ENCODE measurements at regions not wholly inside any gene's neighbourhood (a gene's known extent, or its start where the extent isn't known, plus 50 kb on each side); places are given as distances from the start of the nearest gene placed in this dataset.

GRCh38 chr22:48031589-48031988 lies 1269.1 kb downstream of the TBC1D22A start (continued):
- TF ChIP-seq NR0B2 (CRISPR knock-in tag; IDR thresholded peaks at IDR 0.05), result no peak

GRCh38 chr22:48025096-48025495 lies 1262.6 kb downstream of the TBC1D22A start:
- ChIA-PET POLR2A (no interaction called here), CTCF (ENCODE audit: low intra/inter-chr PET ratio, low total read pairs) (no interaction called here)
- no peak for FAIRE-seq
- Histone ChIP-seq H3K79me2 (ENCODE audit: insufficient read depth, low read length) (no peaks in the 10 kb centered on the region), H4K20me1 (ENCODE audit: insufficient read depth, low read length) (no peaks in the 10 kb centered on the region), H2AFZ (ENCODE audit: low read length) (no peak overlapping the region), H3K4me2 (ENCODE audit: low read depth, low read length) (no peak overlapping the region), H3K4me3 (replicated peaks in 1 of 3; ENCODE audit: insufficient read depth in 1 of 3, low read depth in 2 of 3, low read length in 3 of 3) (no peak overlapping the region), H3K4me1 (ENCODE audit: insufficient read depth, low read length) (no peaks in the 10 kb centered on the region), H3K27me3 (ENCODE audit: control insufficient read depth in 1 of 2, insufficient read depth in 2 of 2, low read length in 2 of 2) (no peaks in the 10 kb centered on the region; a peak in 2 of 5 replicates), H3K36me3 (replicated peaks in 1 of 2; ENCODE audit: control insufficient read depth in 1 of 2, insufficient read depth in 2 of 2, low read length in 2 of 2) (no peaks in the 10 kb centered on the region), H3K27ac (ENCODE audit: extremely low read length, insufficient read depth, low read length) (no peak overlapping the region), H3K9me3 (ENCODE audit: low read length) (peaks cover 1% of the 10 kb centered on the region; the same call in 1 of the 2 replicates), H3K9ac (ENCODE audit: insufficient read depth, low read depth, low read length) (no peak overlapping the region)
- intact Hi-C loops (cut with micrococcal nuclease; ENCODE audit: unreplicated experiment) (no loop called here), in situ Hi-C loops (cut with HindIII; ENCODE audit: extremely low pct_ligation_motif_present, low pct_unique_long_range_greater_than_20kb) (no loop called here)
- ATAC-seq, result no peak
- no peak for DNase-seq (ENCODE audit: low spot score)
- no TSS peak for BruUV-seq (replicated peaks)
- WGBS (ENCODE audit: low lambda C conversion rate), result 0% methylated on average over 2 of the region's 2 CpGs
- TF ChIP-seq NONO (IDR thresholded peaks at IDR 0.05) (no peak), NONO (CRISPR knock-in tag; conservative IDR thresholded peaks at IDR 0.05) (no peak), CCDC6 (CRISPR knock-in tag; IDR thresholded peaks at IDR 0.05) (no peak), SRSF9 (IDR thresholded peaks at IDR 0.05; ENCODE audit: borderline replicate concordance, insufficient read depth, low read depth, low read length, poor library complexity, severe bottlenecking) (no peak), HNRNPLL (IDR thresholded peaks at IDR 0.05; ENCODE audit: low read depth, low read length, poor library complexity, severe bottlenecking) (no peak), ZNF589 (CRISPR knock-in tag; conservative IDR thresholded peaks at IDR 0.05) (no peak), ZNF446 (CRISPR knock-in tag; IDR thresholded peaks at IDR 0.05) (no peak), NCOR1 (IDR thresholded peaks at IDR 0.05; ENCODE audit: borderline replicate concordance, low read length) (no peak), SRY (CRISPR knock-in tag; IDR thresholded peaks at IDR 0.05) (no peak), ZBTB7B (CRISPR knock-in tag; IDR thresholded peaks at IDR 0.05) (no peak), CENPT (CRISPR knock-in tag; IDR thresholded peaks at IDR 0.05; ENCODE audit: low read depth) (no peak), ZNF333 (CRISPR knock-in tag; IDR thresholded peaks at IDR 0.05; ENCODE audit: borderline replicate concordance) (no peak)
- TF ChIP-seq, protein P1, sequence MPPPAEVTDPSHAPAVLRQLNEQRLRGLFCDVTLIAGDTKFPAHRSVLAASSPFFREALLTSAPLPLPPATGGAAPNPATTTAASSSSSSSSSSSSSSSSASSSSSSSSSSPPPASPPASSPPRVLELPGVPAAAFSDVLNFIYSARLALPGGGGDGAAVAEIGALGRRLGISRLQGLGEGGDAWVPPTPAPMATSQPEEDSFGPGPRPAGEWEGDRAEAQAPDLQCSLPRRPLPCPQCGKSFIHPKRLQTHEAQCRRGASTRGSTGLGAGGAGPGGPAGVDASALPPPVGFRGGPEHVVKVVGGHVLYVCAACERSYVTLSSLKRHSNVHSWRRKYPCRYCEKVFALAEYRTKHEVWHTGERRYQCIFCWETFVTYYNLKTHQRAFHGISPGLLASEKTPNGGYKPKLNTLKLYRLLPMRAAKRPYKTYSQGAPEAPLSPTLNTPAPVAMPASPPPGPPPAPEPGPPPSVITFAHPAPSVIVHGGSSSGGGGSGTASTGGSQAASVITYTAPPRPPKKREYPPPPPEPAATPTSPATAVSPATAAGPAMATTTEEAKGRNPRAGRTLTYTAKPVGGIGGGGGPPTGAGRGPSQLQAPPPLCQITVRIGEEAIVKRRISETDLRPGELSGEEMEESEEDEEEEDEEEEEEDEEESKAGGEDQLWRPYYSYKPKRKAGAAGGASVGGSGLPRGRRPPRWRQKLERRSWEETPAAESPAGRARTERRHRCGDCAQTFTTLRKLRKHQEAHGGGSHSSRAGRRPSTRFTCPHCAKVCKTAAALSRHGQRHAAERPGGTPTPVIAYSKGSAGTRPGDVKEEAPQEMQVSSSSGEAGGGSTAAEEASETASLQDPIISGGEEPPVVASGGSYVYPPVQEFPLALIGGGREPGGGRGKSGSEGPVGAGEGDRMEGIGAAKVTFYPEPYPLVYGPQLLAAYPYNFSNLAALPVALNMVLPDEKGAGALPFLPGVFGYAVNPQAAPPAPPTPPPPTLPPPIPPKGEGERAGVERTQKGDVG (CRISPR knock-in tag; IDR thresholded peaks at IDR 0.05; ENCODE audit: borderline replicate concordance), result no peak
- TF ChIP-seq, protein P2, sequence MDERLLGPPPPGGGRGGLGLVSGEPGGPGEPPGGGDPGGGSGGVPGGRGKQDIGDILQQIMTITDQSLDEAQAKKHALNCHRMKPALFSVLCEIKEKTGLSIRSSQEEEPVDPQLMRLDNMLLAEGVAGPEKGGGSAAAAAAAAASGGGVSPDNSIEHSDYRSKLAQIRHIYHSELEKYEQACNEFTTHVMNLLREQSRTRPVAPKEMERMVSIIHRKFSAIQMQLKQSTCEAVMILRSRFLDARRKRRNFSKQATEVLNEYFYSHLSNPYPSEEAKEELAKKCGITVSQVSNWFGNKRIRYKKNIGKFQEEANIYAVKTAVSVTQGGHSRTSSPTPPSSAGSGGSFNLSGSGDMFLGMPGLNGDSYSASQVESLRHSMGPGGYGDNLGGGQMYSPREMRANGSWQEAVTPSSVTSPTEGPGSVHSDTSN (CRISPR knock-in tag; IDR thresholded peaks at IDR 0.05), result no peak
- TF ChIP-seq, protein P3, sequence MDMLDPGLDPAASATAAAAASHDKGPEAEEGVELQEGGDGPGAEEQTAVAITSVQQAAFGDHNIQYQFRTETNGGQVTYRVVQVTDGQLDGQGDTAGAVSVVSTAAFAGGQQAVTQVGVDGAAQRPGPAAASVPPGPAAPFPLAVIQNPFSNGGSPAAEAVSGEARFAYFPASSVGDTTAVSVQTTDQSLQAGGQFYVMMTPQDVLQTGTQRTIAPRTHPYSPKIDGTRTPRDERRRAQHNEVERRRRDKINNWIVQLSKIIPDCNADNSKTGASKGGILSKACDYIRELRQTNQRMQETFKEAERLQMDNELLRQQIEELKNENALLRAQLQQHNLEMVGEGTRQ (IDR thresholded peaks at IDR 0.05; ENCODE audit: low read depth, low read length), result no peak
- TF ChIP-seq, protein P3 (CRISPR knock-in tag; IDR thresholded peaks at IDR 0.05; ENCODE audit: borderline replicate concordance), result no peak

All from HepG2 (cell line).